ENCODE measurements at regions not wholly inside any gene's neighbourhood (a gene's known extent, or its start where the extent isn't known, plus 50 kb on each side); places are given as distances from the start of the nearest gene placed in this dataset.

- H3K9ac ChIP-seq (replicated peaks in 1 of 4; ENCODE audit: extremely low read depth in 1 of 4, low read depth in 3 of 4, low read length in 3 of 4) = no peak overlapping the region
- POLR2A ChIA-PET (ENCODE audit: partially characterized antibody) = no interaction called here
- 78% methylated on average over 2 of the region's 2 CpGs; no CpG with 5 or more reads in 1 of the 2 experiments for WGBS, 2 experiments (ENCODE audit: extremely low coverage in 1 of 2, insufficient coverage in 1 of 2, insufficient read length in 1 of 2, insufficient replicate concordance in 2 of 2, low coverage in 1 of 2, low lambda C conversion rate in 2 of 2, missing lambda C conversion rate in 1 of 2)
- TF ChIP-seq SP1 (IDR thresholded peaks at IDR 0.05; ENCODE audit: low read depth, low read length) (no peak), BACH1 (IDR thresholded peaks at IDR 0.05; ENCODE audit: low read length) (no peak), NANOG (IDR thresholded peaks at IDR 0.05; ENCODE audit: insufficient read depth, low read depth, low read length, poor library complexity, severe bottlenecking) (no peak), ZNF274 (IDR thresholded peaks at IDR 0.05; ENCODE audit: borderline replicate concordance, extremely low read depth, low read length) (no peak), GTF2F1 (IDR thresholded peaks at IDR 0.05; ENCODE audit: borderline replicate concordance, low read depth, low read length) (no peak), TBP (IDR thresholded peaks at IDR 0.05; ENCODE audit: low read depth, low read length) (no peak), KDM1A (IDR thresholded peaks at IDR 0.05; ENCODE audit: borderline replicate concordance, low read length) (no peak), TEAD4 (IDR thresholded peaks at IDR 0.05; ENCODE audit: low read depth, low read length) (no peak), SIN3A (conservative IDR thresholded peaks at IDR 0.05 in 1 of 2, IDR thresholded peaks at IDR 0.05 in 1 of 2; ENCODE audit: low read depth in 1 of 2, low read length in 2 of 2) (no peak), KDM4A (IDR thresholded peaks at IDR 0.05; ENCODE audit: low read depth, low read length, severe bottlenecking) (no peak), EP300 (IDR thresholded peaks at IDR 0.05; ENCODE audit: borderline replicate concordance in 1 of 2, low read depth in 2 of 2, low read length in 2 of 2) (no peak), MAX (IDR thresholded peaks at IDR 0.05) (no peak), SUZ12 (IDR thresholded peaks at IDR 0.05; ENCODE audit: low read length) (no peak), SIX5 (IDR thresholded peaks at IDR 0.05; ENCODE audit: low read depth, low read length) (no peak), BCL11A (IDR thresholded peaks at IDR 0.05; ENCODE audit: low read depth in 2 of 2, low read length in 2 of 2) (no peak)
These were observed 498.1 kb upstream of the CPEB2 start for GRCh38 chr4:14504162-14504561.

More at GRCh38 chr4:14504162-14504561, 498.1 kb upstream of the CPEB2 start:
- DNase-seq (ENCODE audit: low read depth in 1 of 2, low spot score in 2 of 2) (no peak), FAIRE-seq (no peak)
- Histone ChIP-seq H2BK15ac (ENCODE audit: low read length) (no peak overlapping the region), H3K36me3 (ENCODE audit: control insufficient read depth in 2 of 4, insufficient read depth in 4 of 4, low read length in 3 of 4) (no peaks in the 10 kb centered on the region), H3K79me1 (ENCODE audit: low read depth, low read length) (no peaks in the 10 kb centered on the region), H3K4me1 (replicated peaks in 1 of 4; ENCODE audit: control insufficient read depth in 3 of 4, insufficient read depth in 4 of 4, low read length in 3 of 4) (no peaks in the 10 kb centered on the region), H2BK120ac (replicated peaks; ENCODE audit: low read depth, low read length) (no peak overlapping the region), H3K23ac (ENCODE audit: insufficient read length) (no peak overlapping the region), H3K27me3 (replicated peaks in 1 of 4; ENCODE audit: control insufficient read depth in 3 of 4, extremely low read depth in 1 of 4, insufficient read depth in 3 of 4, low read length in 3 of 4) (no peaks in the 10 kb centered on the region), H4K91ac (replicated peaks; ENCODE audit: insufficient read length, low read length) (no peak overlapping the region), H2AK5ac (ENCODE audit: low read depth, low read length) (no peak overlapping the region), H4K5ac (ENCODE audit: insufficient read length, low read depth, low read length) (no peak overlapping the region), H4K8ac (ENCODE audit: extremely low read depth, insufficient read depth, low read length) (no peak overlapping the region), H4K20me1 (replicated peaks in 1 of 2; ENCODE audit: control insufficient read depth in 1 of 2, insufficient read depth in 2 of 2, low read length in 2 of 2) (no peaks in the 10 kb centered on the region), H3K79me2 (ENCODE audit: control insufficient read depth in 1 of 2, insufficient read depth in 2 of 2, low read length in 2 of 2) (no peaks in the 10 kb centered on the region), H3K4ac (replicated peaks; ENCODE audit: insufficient read length, low read depth, low read length) (no peak overlapping the region), H3K27ac (ENCODE audit: low read depth, low read length) (no peak overlapping the region), H3K14ac (ENCODE audit: insufficient read length) (no peak overlapping the region), H3K4me3 (ENCODE audit: extremely low read depth in 1 of 4, insufficient read depth in 2 of 4, low read depth in 3 of 4, low read length in 4 of 4) (no peak overlapping the region), H3K56ac (replicated peaks; ENCODE audit: insufficient read length, low read depth, low read length) (no peak overlapping the region), H2BK20ac (ENCODE audit: low read length) (no peak overlapping the region), H3K4me2 (ENCODE audit: insufficient read depth in 1 of 2, low read depth in 2 of 2, low read length in 2 of 2) (no peak overlapping the region), H3K9me3 (ENCODE audit: insufficient read depth in 2 of 2, low read depth in 1 of 2, low read length in 1 of 2) (no peaks in the 10 kb centered on the region), H2BK12ac (ENCODE audit: low read depth, low read length) (no peak overlapping the region), H3K23me2 (ENCODE audit: low read depth, low read length) (no peaks in the 10 kb centered on the region), H2BK5ac (ENCODE audit: low read depth, low read length) (no peak overlapping the region), H2AFZ (ENCODE audit: low read length) (no peak overlapping the region), H3K18ac (ENCODE audit: extremely low read depth, low read length) (no peak overlapping the region)
- CTCF ChIA-PET (ENCODE audit: partially characterized antibody) = interaction anchor here (0.7 to 0.8 kb wide), 2 partner anchors 11 to 56 kb away, joined by 3 to 4 read pairs; no protein-coding TSS in a partner anchor

All from H1 (cell line).